Peyer's patch (tissue), 4 donors: ENCODE measurements at regions not wholly inside any gene's neighbourhood (a gene's known extent, or its start where the extent isn't known, plus 50 kb on each side); places are given as distances from the start of the nearest gene placed in this dataset.

Source experiments
- DNase-seq, 3 donors: peaks; one replicate each; pipeline ENCODE4 v3.0.0-alpha.2; 2017 to 2019
- H3K27ac ChIP-seq, 4 donors: fragments of 200-600 bp; sonication (generic); one replicate each; pipeline ENCODE4 v1.5.1; 2016 to 2019
- H3K27me3 ChIP-seq, 2 donors: fragments of 200-600 bp; sonication (generic); one replicate each; pipeline ENCODE4 v1.5.1; 2019
- H3K36me3 ChIP-seq, 3 donors: fragments of 200-600 bp; sonication (generic); one replicate each; pipeline ENCODE4 v1.5.1; 2016 to 2019
- H3K4me1 ChIP-seq, 4 donors: fragments of 200-600 bp; sonication (generic); one replicate each; pipeline ENCODE4 v1.5.1; 2016 to 2019
- H3K4me3 ChIP-seq, 4 donors: fragments of 200-600 bp; sonication (generic); 1 replicate in 3 of 4; 2 replicates in 1 of 4; pipeline ENCODE4 v1.5.1; 2016 to 2019; ENCODE audit warnings: mild to moderate bottlenecking in 1 of 4
- H3K9me3 ChIP-seq, 4 donors: fragments of 200-600 bp; sonication (generic); one replicate each; pipeline ENCODE4 v1.5.1; 2016 to 2019; ENCODE audit warnings: mild to moderate bottlenecking in 1 of 4
- CTCF ChIP-seq, 6 experiments: fragments of 450-650 bp in 4 of 6; fragments of 200-600 bp in 2 of 6; sonication (generic) in 1 of 6; IDR thresholded peaks; one replicate each; pipeline ENCODE4 v1.5.1; 2017 to 2019; ENCODE audit warnings: antibody characterized with exemption in 6 of 6, mild to moderate bottlenecking in 3 of 6, moderate library complexity in 1 of 6
- POLR2A ChIP-seq, 2 donors: fragments of 450-650 bp; IDR thresholded peaks; one replicate each; pipeline ENCODE4 v1.5.1; 2017; ENCODE audit warnings: antibody characterized with exemption in 2 of 2, mild to moderate bottlenecking in 2 of 2, moderate library complexity in 2 of 2

- Histone ChIP-seq H3K4me3 (no peak overlapping the region), H3K36me3 (no peaks in the 10 kb centered on the region), H3K27me3 (no peaks in the 10 kb centered on the region), H3K27ac (no peak overlapping the region), H3K9me3 (no peaks in the 10 kb centered on the region), H3K4me1 (no peaks in the 10 kb centered on the region)
- TF ChIP-seq POLR2A (IDR thresholded peaks at IDR 0.05) (no peak), CTCF (IDR thresholded peaks at IDR 0.05) (no peak)
- DNase-seq = no peak
Measured at GRCh38 chr11:119491753-119492510, 69.0 kb upstream of the THY1 start.

- Histone ChIP-seq H3K9me3 (no peaks in the 10 kb centered on the region), H3K27ac (no peak overlapping the region), H3K27me3 (no peaks in the 10 kb centered on the region), H3K36me3 (no peaks in the 10 kb centered on the region), H3K4me3 (no peak overlapping the region), H3K4me1 (no peaks in the 10 kb centered on the region)
- DNase-seq = no peak
- TF ChIP-seq CTCF (IDR thresholded peaks at IDR 0.05) (no peak), POLR2A (IDR thresholded peaks at IDR 0.05) (no peak)
Measured at GRCh38 chr11:119490253-119491006, 67.5 kb upstream of the THY1 start.

- H3K4me3 ChIP-seq = no peak overlapping the region
- no peaks in the 10 kb centered on the region for H3K9me3 ChIP-seq
- no peak for TF ChIP-seq POLR2A (IDR thresholded peaks at IDR 0.05)
- TF ChIP-seq CTCF (IDR thresholded peaks at IDR 0.05) = no peak
- no peaks in the 10 kb centered on the region for H3K4me1 ChIP-seq
- H3K27me3 ChIP-seq = no peaks in the 10 kb centered on the region
- no peaks in the 10 kb centered on the region for H3K36me3 ChIP-seq
- H3K27ac ChIP-seq = no peak overlapping the region
- DNase-seq = peak in 2 of 3 donors; percentile 3 to 18
Measured at GRCh38 chr11:119489087-119489486, 66.1 kb upstream of the THY1 start.

- Histone ChIP-seq H3K4me1 (no peaks in the 10 kb centered on the region), H3K9me3 (no peaks in the 10 kb centered on the region), H3K36me3 (no peaks in the 10 kb centered on the region), H3K27me3 (no peaks in the 10 kb centered on the region), H3K27ac (no peak overlapping the region), H3K4me3 (no peak overlapping the region)
- TF ChIP-seq POLR2A (IDR thresholded peaks at IDR 0.05) (no peak), CTCF (IDR thresholded peaks at IDR 0.05) (no peak)
- DNase-seq = peak in 2 of 3 donors; percentile 17 to 34
Measured at GRCh38 chr11:119488256-119488995, 65.5 kb upstream of the THY1 start.

GRCh38 chr11:119486691-119487259 lies 63.8 kb upstream of the THY1 start:
- no peak overlapping the region for H3K4me3 ChIP-seq
- H3K4me1 ChIP-seq = peaks cover 0 to under 1% (median 0%) of the 10 kb centered on the region in 4 donors
- TF ChIP-seq POLR2A (IDR thresholded peaks at IDR 0.05) (no peak), CTCF (IDR thresholded peaks at IDR 0.05) (no peak)
- H3K27ac ChIP-seq = no peak overlapping the region
- no peaks in the 10 kb centered on the region for H3K9me3 ChIP-seq
- peak in 2 of 3 donors; percentile 19 to 33 for DNase-seq
- no peaks in the 10 kb centered on the region for H3K27me3 ChIP-seq
- no peaks in the 10 kb centered on the region for H3K36me3 ChIP-seq
